K562 (cell line): ENCODE measurements at regions not wholly inside any gene's neighbourhood (a gene's known extent, or its start where the extent isn't known, plus 50 kb on each side); places are given as distances from the start of the nearest gene placed in this dataset.

Experiments used
- ATAC-seq: fragments of 200-7000 bp; cut with Tn5 transposase; 3 replicates; pipeline ENCODE4 v1.9.1; 2020; ENCODE audit warnings: moderate library complexity
- BruUV-seq: library from RNA; stranded (reverse); fragments of 400-500 nt; replicated peaks from 2 replicates; lab custom pipeline; 2021; lab: Mats Ljungman, UMichigan
- CTCF ChIA-PET: fragments of 300-600 bp; formaldehyde crosslinking; extraction: SDS; loops from one replicate; lab custom pipeline; 2021; ENCODE audit warnings: low intra/inter-chr PET ratio; lab: Yijun Ruan, JAX
- POLR2A ChIA-PET: fragments of 300-600, 350-650 bp; sonication (Branson Sonifier 250); formaldehyde crosslinking; extraction: SDS; loops from one replicate; lab custom pipeline; 2021; ENCODE audit warnings: antibody characterized with exemption, inconsistent platforms; lab: Yijun Ruan, JAX
- DNase-seq, 4 experiments: peaks; one replicate each; pipeline versions ENCODE4 v3.0.0 to v3.0.0-alpha.2; 2011 to 2018; ENCODE audit warnings: low spot score in 3 of 4, mixed read lengths in 3 of 4; ENCODE audit errors: extremely low read depth in 1 of 4
- FAIRE-seq: peaks from 2 replicates; lab custom pipeline; 2011; peaks lifted over from hg19 to GRCh38; lab: Jason Lieb, UNC
- H2AFZ ChIP-seq: 2 replicates; pipeline ENCODE4 v1.6.0; 2011; ENCODE audit warnings: low read depth, low read length, control low read depth, inconsistent platforms
- H3K27ac ChIP-seq: fragments of 200-600 bp; 3 replicates; pipeline ENCODE4 v1.8.0; 2011; ENCODE audit warnings: low read depth, mild to moderate bottlenecking, control low read depth, inconsistent platforms, low read length, moderate library complexity, mixed read lengths; ENCODE audit errors: extremely low read depth
- H3K27me3 ChIP-seq, 2 experiments: fragments of 300-600 bp in 1 of 2; 2 replicates in 1 of 2; 3 replicates in 1 of 2; pipeline versions ENCODE4 v1.6.0 to v1.8.0; 2011; ENCODE audit warnings: inconsistent platforms in 2 of 2, low read length in 2 of 2, mild to moderate bottlenecking in 1 of 2, mixed read lengths in 1 of 2, moderate library complexity in 1 of 2; ENCODE audit not compliant: control insufficient read depth in 2 of 2, insufficient read depth in 2 of 2
- H3K36me3 ChIP-seq: fragments of 300-600 bp; 3 replicates; pipeline ENCODE4 v1.8.0; 2011; ENCODE audit warnings: mild to moderate bottlenecking, low read length, inconsistent platforms; ENCODE audit not compliant: control insufficient read depth, insufficient read depth
- H3K4me1 ChIP-seq, 2 experiments: fragments of 200-600 bp in 1 of 2; replicated peaks in 1 of 2; 2 replicates in 1 of 2; 3 replicates in 1 of 2; pipeline versions ENCODE4 v1.5.1 to v1.8.0; 2011; ENCODE audit warnings: inconsistent platforms in 2 of 2, low read length in 2 of 2, mild to moderate bottlenecking in 1 of 2, mixed read lengths in 1 of 2, moderate library complexity in 1 of 2; ENCODE audit not compliant: control insufficient read depth in 2 of 2, insufficient read depth in 2 of 2
- H3K4me2 ChIP-seq: 2 replicates; pipeline ENCODE4 v1.6.1; 2011; ENCODE audit warnings: low read length, control low read depth, inconsistent platforms, mixed read lengths; ENCODE audit not compliant: insufficient read depth
- H3K4me3 ChIP-seq: fragments of 200-600 bp; sonication (generic), shearing (Covaris generic); 2 replicates; pipeline ENCODE4 v1.5.1; 2016; ENCODE audit warnings: control low read depth, inconsistent platforms
- H3K79me2 ChIP-seq: fragments of 200-600 bp; 3 replicates; pipeline ENCODE4 v1.8.0; 2011; ENCODE audit warnings: low read length, inconsistent platforms; ENCODE audit not compliant: control insufficient read depth, insufficient read depth
- H3K9ac ChIP-seq, 2 experiments: 2 replicates each; pipeline versions ENCODE4 v1.6.0 to v1.6.1; 2011; ENCODE audit warnings: low read depth in 2 of 2, low read length in 2 of 2, control low read depth in 1 of 2, inconsistent platforms in 1 of 2, mild to moderate bottlenecking in 1 of 2, mixed read lengths in 1 of 2; ENCODE audit not compliant: insufficient read depth in 1 of 2
- H3K9me1 ChIP-seq: one replicate; pipeline ENCODE4 v1.6.0; 2011; ENCODE audit warnings: inconsistent platforms, mild to moderate bottlenecking, low read length, moderate library complexity; ENCODE audit not compliant: control insufficient read depth, insufficient read depth
- H3K9me3 ChIP-seq: replicated peaks from 2 replicates; pipeline ENCODE4 v1.5.1; 2011; ENCODE audit warnings: low read depth, low read length, inconsistent platforms; ENCODE audit not compliant: control insufficient read depth, insufficient read depth
- H4K20me1 ChIP-seq: replicated peaks from 2 replicates; pipeline ENCODE4 v1.6.1; 2011; ENCODE audit warnings: low read length, inconsistent platforms, mixed read lengths; ENCODE audit not compliant: control insufficient read depth, insufficient read depth
- CBFA2T2 ChIP-seq: fragments of 450-650 bp; conservative IDR thresholded peaks from 2 replicates; pipeline ENCODE4 v1.6.1; 2017; ENCODE audit warnings: mild to moderate bottlenecking
- KDM4B ChIP-seq, 2 experiments: fragments of 450-650 bp in 1 of 2; sonication (generic) in 1 of 2; IDR thresholded peaks; 2 replicates each; pipeline ENCODE4 v1.6.1; 2016 to 2017; ENCODE audit warnings: borderline replicate concordance in 2 of 2, antibody characterized with exemption in 1 of 2, low read depth in 1 of 2, mild to moderate bottlenecking in 1 of 2
- MEF2D ChIP-seq: conservative IDR thresholded peaks from 2 replicates; pipeline ENCODE4 v1.6.1; 2016; ENCODE audit warnings: low read depth, missing genetic modification characterization, missing compliant biosample characterization
- ZZZ3 ChIP-seq: fragments of 450-650 bp; IDR thresholded peaks from 2 replicates; pipeline ENCODE4 v1.6.1; 2016; ENCODE audit warnings: antibody characterized with exemption, mild to moderate bottlenecking, moderate library complexity
- WGBS: fragments of 100-300 bp; shearing (Covaris generic); methylation state at CpG from one replicate; pipeline ENCODE4 v1.1.6; 2016; ENCODE audit warnings: low coverage, mixed read lengths; ENCODE audit not compliant: insufficient coverage; ENCODE audit errors: missing lambda C conversion rate; 5-methylcytosine and 5-hydroxymethylcytosine counted together
- in situ Hi-C: fragments of 300-500 bp; cut with MboI; formaldehyde crosslinking; loops from 4 replicates; pipeline ENCODE4 v1.15.0; 2018; ENCODE audit warnings: inconsistent platforms, mixed read lengths
- intact Hi-C: fragments of 100-400 bp; cut with micrococcal nuclease; formaldehyde crosslinking; loops from 2 replicates; pipeline ENCODE4 v1.14.2; 2022
- TF ChIP-seq, protein P1 (sequence below): sonication (generic); formaldehyde crosslinking; IDR thresholded peaks from 2 replicates; pipeline ENCODE4 v1.8.0; 2022; ENCODE audit warnings: mild to moderate bottlenecking, missing genetic modification reagents

DNA sequence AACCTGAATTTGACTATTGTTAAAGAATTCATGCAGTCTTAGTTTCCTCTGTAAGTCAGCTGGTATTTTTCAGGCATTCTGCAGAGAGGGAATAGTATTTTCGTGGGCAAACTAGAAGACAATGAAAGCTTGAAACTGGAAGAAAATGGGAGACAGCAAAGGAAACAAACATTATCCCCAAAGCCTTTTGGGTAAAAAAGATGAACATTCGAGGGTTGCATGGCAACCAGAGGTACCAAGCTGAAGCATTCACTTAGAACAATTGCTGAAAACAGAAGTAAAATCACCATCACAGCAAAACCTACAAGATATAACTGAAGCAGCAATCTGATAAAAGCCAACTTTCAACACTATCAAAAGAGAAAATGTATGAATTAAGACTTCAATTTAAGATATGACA is 233.7 kb downstream of the SCG2 start:
- intact Hi-C loops: no loop called here
- FAIRE-seq (no peak), DNase-seq (no peak), ATAC-seq (no peak)
- Histone ChIP-seq H3K4me1 (no peaks in the 10 kb centered on the region), H3K79me2 (no peaks in the 10 kb centered on the region), H3K27ac (no peak overlapping the region), H3K9ac (no peak overlapping the region), H2AFZ (no peak overlapping the region), H3K27me3 (no peaks in the 10 kb centered on the region), H3K9me1 (no peaks in the 10 kb centered on the region), H3K4me2 (no peak overlapping the region), H3K36me3 (no peaks in the 10 kb centered on the region), H3K9me3 (no peaks in the 10 kb centered on the region), H4K20me1 (no peaks in the 10 kb centered on the region), H3K4me3 (no peak overlapping the region)
- TF ChIP-seq KDM4B (IDR thresholded peaks at IDR 0.05; ENCODE audit: borderline replicate concordance in 2 of 2, low read depth in 1 of 2) (no peak), ZZZ3 (no peak), CBFA2T2 (no peak), MEF2D (tag) (no peak)
- TF ChIP-seq, protein P1, sequence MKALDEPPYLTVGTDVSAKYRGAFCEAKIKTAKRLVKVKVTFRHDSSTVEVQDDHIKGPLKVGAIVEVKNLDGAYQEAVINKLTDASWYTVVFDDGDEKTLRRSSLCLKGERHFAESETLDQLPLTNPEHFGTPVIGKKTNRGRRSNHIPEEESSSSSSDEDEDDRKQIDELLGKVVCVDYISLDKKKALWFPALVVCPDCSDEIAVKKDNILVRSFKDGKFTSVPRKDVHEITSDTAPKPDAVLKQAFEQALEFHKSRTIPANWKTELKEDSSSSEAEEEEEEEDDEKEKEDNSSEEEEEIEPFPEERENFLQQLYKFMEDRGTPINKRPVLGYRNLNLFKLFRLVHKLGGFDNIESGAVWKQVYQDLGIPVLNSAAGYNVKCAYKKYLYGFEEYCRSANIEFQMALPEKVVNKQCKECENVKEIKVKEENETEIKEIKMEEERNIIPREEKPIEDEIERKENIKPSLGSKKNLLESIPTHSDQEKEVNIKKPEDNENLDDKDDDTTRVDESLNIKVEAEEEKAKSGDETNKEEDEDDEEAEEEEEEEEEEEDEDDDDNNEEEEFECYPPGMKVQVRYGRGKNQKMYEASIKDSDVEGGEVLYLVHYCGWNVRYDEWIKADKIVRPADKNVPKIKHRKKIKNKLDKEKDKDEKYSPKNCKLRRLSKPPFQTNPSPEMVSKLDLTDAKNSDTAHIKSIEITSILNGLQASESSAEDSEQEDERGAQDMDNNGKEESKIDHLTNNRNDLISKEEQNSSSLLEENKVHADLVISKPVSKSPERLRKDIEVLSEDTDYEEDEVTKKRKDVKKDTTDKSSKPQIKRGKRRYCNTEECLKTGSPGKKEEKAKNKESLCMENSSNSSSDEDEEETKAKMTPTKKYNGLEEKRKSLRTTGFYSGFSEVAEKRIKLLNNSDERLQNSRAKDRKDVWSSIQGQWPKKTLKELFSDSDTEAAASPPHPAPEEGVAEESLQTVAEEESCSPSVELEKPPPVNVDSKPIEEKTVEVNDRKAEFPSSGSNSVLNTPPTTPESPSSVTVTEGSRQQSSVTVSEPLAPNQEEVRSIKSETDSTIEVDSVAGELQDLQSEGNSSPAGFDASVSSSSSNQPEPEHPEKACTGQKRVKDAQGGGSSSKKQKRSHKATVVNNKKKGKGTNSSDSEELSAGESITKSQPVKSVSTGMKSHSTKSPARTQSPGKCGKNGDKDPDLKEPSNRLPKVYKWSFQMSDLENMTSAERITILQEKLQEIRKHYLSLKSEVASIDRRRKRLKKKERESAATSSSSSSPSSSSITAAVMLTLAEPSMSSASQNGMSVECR (CRISPR knock-in tag): no peak
- ChIA-PET POLR2A (no interaction called here), CTCF (no interaction called here)
- WGBS: 14% methylated on average over 2 of the region's 2 CpGs
- in situ Hi-C loops: no loop called here
- BruUV-seq: no TSS peak
